ENCODE measurements at regions not wholly inside any gene's neighbourhood (a gene's known extent, or its start where the extent isn't known, plus 50 kb on each side); places are given as distances from the start of the nearest gene placed in this dataset.

- no peak for TF ChIP-seq POLR2A (IDR thresholded peaks at IDR 0.05)
- TF ChIP-seq CTCF (IDR thresholded peaks at IDR 0.05): no peak
- no peak for TF ChIP-seq POLR2AphosphoS5 (IDR thresholded peaks at IDR 0.05; ENCODE audit: insufficient read depth in 1 of 2, low read depth in 1 of 2)
Measured at GRCh38 chr6:51152594-51152993, 333.9 kb downstream of the TFAP2B start.

Measured in vagina (tissue), 2 donors.